H54 (cell line): ENCODE measurements at regions not wholly inside any gene's neighbourhood (a gene's known extent, or its start where the extent isn't known, plus 50 kb on each side); places are given as distances from the start of the nearest gene placed in this dataset.
"Not testable (repeated sequence)": the region's sequence is repeated elsewhere in the genome, so short reads cannot be mapped to it uniquely, and the experiment has no call there.

ENCODE experiments used
- DNase-seq: peaks from one replicate; pipeline ENCODE4 v3.0.0; 2011; ENCODE audit warnings: low spot score, mixed read lengths; ENCODE audit not compliant: insufficient read length
- FAIRE-seq: peaks from 3 replicates; lab custom pipeline; 2011; peaks lifted over from hg19 to GRCh38; lab: Jason Lieb, UNC
- POLR2A ChIP-seq: IDR thresholded peaks from 2 replicates; pipeline ENCODE4 v1.6.1; 2011; ENCODE audit warnings: low read depth, mild to moderate bottlenecking, low read length

GRCh38 chr7:108627476-108628051 lies 57.9 kb downstream of the DNAJB9 start:
- FAIRE-seq (no peak), DNase-seq (no peak)
- TF ChIP-seq POLR2A = no peak

- TF ChIP-seq POLR2A = no peak
- DNase-seq = no peak
- FAIRE-seq = no peak
Measured at GRCh38 chr7:108628678-108629077, 59.0 kb downstream of the DNAJB9 start.

- DNase-seq (no peak), FAIRE-seq (no peak)
- no peak for TF ChIP-seq POLR2A
Measured at GRCh38 chr7:108629651-108630400, 60.2 kb downstream of the DNAJB9 start.

GRCh38 chr7:108634036-108634435 lies 64.4 kb downstream of the DNAJB9 start:
- no peak for DNase-seq
- no peak for TF ChIP-seq POLR2A
- no peak for FAIRE-seq

- FAIRE-seq = no peak
- no peak for TF ChIP-seq POLR2A
- DNase-seq = no peak
Measured at GRCh38 chr7:108634535-108634934, 64.9 kb downstream of the DNAJB9 start.

GRCh38 chr7:108637049-108637621 lies 67.5 kb downstream of the DNAJB9 start:
- DNase-seq = no peak
- FAIRE-seq = no peak

GRCh38 chr7:108642126-108642525 lies 72.5 kb downstream of the DNAJB9 start:
- DNase-seq (no peak), FAIRE-seq (no peak)
- TF ChIP-seq POLR2A = no peak

More at GRCh38 chr7:108637049-108637621, 67.5 kb downstream of the DNAJB9 start:
- no peak for TF ChIP-seq POLR2A

- no peak for DNase-seq
- no peak for TF ChIP-seq POLR2A
Measured at GRCh38 chr7:108643136-108643535, 73.5 kb downstream of the DNAJB9 start.

GRCh38 chr7:108648989-108649388 lies 79.3 kb downstream of the DNAJB9 start:
- FAIRE-seq (no peak), DNase-seq (no peak)
- no peak for TF ChIP-seq POLR2A

More at GRCh38 chr7:108643136-108643535, 73.5 kb downstream of the DNAJB9 start:
- no peak for FAIRE-seq

- no peak for FAIRE-seq
- TF ChIP-seq POLR2A = no peak
- DNase-seq = no peak
Measured at GRCh38 chr7:108650467-108650866, 80.8 kb downstream of the DNAJB9 start.

- no peak for FAIRE-seq
- no peak for TF ChIP-seq POLR2A
- no peak for DNase-seq
Measured at GRCh38 chr7:108652886-108653285, 83.2 kb downstream of the DNAJB9 start.

- TF ChIP-seq POLR2A = no peak
- FAIRE-seq (no peak), DNase-seq (no peak)
Measured at GRCh38 chr7:108653526-108653925, 83.9 kb downstream of the DNAJB9 start.

- FAIRE-seq, DNase-seq: not testable (repeated sequence)
Measured at GRCh38 chr7:108657140-108657726, 87.6 kb downstream of the DNAJB9 start.

- DNase-seq (no peak), FAIRE-seq (no peak)
- no peak for TF ChIP-seq POLR2A
Measured at GRCh38 chr7:108659261-108659660, 89.6 kb downstream of the DNAJB9 start.

- no peak for FAIRE-seq
Measured at GRCh38 chr7:108659867-108660266, 90.2 kb downstream of the DNAJB9 start.

More at GRCh38 chr7:108659867-108660266, 90.2 kb downstream of the DNAJB9 start:
- TF ChIP-seq POLR2A = no peak
- no peak for DNase-seq
